Stimulated activated CD4-positive, alpha-beta T cell treated with anti-CD3 and anti-CD28 coated beads, Interleukin-15, amount 100 ng/mL, for 24 hours (primary cell): ENCODE measurements at regions not wholly inside any gene's neighbourhood (a gene's known extent, or its start where the extent isn't known, plus 50 kb on each side); places are given as distances from the start of the nearest gene placed in this dataset.

ENCODE experiments used
- DNase-seq: peaks from one replicate; pipeline ENCODE4 v3.0.0-alpha.2; 2020

DNA sequence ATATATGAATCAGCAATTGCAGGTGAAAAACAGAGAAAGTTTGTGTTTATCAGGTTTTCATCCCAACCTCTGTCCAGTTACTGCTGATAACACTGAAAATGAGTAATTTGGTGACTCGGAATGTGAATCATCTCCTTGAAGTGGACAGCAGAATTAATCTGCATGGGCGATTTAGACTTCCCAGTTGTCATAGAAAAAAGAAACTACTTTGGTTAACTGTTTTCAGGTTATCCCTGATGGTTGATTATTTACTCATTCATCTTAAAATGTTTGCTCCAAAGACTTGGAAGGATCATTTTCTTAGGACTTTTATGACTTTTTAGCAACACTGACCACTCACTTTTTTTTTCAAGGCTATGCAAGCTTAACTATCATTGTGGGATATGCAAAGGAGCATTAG is 504.1 kb upstream of the ANKRD30A start:
- no peak for DNase-seq

DNA sequence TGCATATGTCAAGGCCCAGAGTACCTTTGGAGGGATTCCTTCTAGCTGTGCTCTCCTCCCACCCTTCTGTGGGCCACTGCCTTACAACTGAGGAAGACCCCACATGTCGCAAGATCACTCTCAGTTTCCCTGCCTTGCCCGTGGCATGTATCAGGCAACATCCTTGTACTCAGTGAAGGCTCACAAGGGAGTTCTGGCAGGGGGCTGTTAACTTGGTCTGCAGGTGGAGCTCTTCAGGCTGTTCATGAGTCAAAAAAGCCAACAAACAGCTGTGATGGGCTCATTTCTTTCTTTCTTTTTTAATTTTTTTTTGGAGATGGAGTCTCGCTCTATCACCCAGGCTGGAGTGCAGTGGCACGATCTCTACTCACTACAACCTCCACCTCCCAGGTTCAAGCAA is 513.0 kb upstream of the ANKRD30A start:
- DNase-seq, result no peak

DNA sequence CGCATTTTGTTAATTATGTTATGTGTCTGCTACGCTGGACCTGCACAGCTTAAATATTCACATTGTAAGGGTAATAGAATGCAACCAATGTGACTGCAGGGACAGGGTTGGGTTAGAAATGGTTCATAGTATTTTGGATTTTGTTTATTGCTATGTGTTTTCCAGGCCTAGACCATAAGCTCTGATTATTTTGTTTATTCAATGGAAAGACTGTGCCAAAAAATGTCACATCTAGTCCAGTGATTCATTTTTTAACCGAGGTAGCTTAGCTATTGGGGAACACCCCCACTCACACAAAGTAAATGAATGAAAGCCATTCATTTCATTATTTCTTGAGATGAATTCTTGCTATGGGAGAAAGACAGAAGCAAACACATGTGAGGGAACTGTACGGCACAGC is 516.5 kb upstream of the ANKRD30A start:
- no peak for DNase-seq

DNA sequence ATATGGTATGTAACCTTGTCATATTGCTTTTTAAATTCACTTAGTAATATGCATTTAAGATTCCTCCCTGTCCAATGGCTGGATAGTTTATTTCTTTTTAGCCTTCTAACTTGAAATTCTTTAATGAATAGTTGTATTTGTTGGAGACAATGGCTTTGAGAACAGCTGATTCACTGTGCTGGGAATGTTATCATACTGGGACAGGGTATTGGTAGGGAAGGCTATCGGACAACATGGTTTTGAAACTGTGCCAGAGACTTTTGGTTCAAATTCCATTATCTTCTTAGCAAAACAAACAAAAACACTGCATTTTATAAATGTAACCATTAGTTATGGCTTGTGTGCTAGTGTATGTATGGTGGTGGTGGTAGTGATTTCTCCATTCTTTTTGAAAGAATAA is 517.1 kb upstream of the ANKRD30A start:
- no peak for DNase-seq

DNA sequence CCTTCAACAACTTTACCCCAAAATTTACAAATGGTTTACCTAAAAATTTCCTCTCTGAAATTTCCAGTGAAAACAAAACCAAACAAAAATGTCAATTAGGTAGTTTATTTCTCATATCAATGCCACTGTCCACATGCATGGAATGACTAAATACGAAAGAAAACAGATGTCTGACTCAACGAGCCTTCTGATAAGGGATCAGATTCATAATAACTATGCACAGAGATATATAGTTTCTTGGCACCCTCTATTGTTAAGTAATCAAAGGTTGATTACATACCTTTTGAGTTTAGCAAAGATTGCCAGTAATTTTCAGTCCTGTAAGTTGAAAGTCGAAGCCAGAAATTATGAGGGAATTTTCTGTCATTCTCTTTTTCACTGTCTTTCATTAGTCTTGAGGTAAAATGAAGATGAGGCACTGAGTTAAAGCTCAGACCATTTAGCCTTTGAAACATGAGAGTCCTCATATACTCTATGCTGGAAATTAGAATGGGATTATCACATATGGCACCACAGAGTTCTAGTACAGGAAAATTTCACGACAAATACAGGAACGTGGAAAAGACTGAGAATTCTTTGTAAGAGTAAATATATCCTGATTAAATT is 519.1 kb upstream of the ANKRD30A start:
- DNase-seq, result no peak

DNA sequence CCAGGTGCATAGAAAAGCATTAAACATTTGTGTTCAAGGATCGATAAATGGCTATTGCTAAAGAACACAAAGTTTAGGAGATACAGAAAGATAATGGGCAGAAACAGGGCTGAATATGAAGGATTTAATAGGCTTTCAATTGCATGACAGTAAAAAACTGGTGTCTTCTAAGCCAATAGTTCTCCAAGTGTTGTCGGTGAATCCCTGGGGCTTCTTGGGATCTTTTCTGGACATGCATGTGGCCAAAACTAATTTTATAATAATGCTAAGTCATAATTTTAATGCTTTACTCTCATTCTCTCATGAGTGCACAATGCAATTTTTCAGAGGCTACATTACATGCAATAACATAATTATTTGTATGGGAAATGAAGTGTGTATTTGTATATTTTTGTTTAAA is 521.1 kb upstream of the ANKRD30A start:
- no peak for DNase-seq

DNA sequence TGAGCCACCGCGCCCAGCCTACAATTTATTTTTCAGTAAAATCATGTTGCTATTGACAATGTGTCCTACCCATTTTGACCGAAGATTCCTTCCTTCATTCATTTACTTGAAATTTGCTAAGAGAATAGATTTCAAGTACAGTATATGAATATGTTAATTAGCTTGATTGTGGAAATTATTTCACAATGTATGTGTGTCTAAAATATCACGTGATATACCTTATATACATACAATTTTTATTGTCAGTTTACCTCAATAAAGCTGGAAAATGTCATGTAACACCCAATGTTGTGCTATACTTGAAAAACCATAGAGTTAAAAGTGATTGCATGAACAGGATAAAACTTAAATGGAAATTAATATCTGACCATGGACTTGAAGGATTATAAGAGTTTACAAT is 521.7 kb upstream of the ANKRD30A start:
- DNase-seq, result no peak

DNA sequence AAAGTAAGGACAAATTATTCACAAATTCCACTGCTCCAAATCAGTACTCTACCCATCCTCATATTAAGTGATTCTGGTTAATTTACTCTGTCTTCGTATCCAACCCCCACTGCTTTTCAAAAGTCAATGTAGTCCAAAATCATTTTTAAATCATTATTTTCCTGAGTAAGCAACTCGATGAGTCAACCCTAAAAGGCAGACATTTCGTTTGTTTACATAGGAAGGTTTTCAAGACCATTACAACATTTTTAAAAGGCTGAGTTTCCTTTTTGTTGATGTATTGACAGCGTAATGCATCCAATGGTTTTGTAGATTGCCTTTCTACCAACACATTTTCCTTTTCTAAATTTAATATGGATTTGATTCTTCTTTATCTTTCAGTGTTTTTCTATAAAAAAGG is 523.0 kb upstream of the ANKRD30A start:
- no peak for DNase-seq

DNA sequence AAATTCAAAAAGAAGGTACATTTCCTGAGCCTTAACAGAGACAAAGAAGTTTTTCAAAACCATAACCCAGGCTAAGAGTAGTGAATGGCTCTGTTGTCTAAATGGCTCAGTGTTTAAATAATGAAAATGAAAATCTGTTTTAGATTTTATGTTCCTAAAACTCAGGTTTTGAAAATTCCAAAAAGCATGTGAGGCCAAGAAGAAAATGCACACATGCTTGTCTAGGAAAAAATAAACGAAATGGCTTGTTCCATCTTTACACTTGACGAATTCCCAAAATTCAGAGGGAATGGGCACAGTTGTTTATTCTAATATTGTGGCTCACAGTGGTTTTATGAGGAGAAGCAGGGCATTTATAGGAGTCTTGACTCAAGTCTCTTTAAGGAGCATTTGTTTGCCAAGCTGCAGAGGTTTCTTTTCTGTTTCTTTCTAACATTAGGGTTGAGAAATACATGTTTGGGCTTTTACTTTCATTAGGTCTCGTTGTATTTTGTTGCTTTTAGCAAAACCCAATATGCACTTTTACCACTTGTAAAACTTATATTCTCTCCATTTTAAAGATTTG is 527.6 kb upstream of the ANKRD30A start:
- no peak for DNase-seq

DNA sequence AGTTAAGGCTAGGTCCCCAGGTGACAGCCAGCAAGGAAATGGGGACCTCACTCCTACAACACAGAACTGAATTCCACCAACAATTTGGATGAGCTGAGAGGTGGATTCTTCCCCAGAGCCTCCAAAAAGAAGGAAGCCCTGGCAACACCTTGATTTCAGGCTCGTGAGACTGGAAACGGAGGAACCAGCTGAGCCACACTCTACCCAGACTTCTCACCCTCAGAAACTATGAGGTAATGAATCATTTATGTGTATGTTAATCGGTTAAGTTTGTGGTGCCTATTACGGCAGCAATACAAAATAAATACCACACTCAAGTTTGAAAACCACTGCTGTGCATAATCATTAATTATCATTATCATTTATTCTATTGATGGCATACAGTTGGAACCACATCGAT is 532.4 kb upstream of the ANKRD30A start:
- DNase-seq, result no peak

DNA sequence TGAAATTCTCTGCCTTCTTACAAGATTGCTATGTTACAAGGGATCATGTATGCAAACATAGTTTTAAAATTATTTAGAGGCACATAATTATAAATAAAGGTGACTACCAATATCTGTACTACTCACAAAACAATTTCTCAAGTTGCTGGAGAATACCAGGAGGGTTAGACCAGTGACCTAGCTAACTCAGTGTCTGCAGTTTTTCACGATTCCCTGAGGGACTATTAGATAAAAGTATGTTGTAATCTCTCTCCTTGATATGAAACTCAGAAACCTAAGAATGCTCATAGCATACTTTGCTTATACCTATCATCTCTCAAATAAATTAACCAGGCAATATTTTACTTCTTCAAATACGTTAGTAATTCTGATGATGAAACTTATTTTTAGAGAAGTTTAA is 534.0 kb upstream of the ANKRD30A start:
- DNase-seq, result no peak

DNA sequence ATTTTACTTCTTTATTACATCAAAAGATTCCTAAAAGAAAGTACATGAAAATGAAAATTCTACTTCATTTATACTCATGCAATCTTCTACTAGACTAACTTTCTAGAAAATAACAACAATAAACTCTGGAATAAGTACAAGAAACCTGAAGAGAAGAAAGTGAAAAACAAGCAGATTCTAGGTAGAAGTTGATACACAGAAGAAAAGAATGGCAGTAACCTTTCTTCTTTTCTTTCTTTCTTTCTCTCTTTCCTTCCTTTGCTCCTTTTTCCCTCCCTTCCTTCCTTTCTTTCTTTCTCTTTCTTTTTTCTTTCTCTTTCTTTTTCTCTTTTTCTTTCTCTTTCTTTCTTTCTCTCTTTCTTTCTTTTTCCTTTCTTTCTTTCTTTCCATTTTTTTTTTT is 541.7 kb upstream of the ANKRD30A start:
- no peak for DNase-seq

DNA sequence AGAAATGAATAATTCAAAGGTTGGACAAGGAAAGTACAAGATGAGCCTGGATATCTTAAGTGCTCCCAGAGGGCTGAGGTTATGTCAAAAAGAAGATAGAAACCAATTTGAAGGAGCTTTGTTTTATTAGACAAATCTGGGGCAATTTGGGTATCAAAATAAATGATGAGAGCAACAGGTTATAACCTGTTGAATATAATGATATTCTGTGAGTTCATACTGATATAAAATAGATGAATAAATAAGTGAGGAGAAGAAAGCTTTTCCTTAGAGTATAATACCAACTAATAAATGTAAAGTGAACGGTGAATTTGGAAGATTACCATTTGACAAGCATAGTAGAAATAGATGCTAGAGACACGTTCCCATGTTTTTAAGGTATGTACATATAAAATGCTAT is 544.2 kb upstream of the ANKRD30A start:
- no peak for DNase-seq

DNA sequence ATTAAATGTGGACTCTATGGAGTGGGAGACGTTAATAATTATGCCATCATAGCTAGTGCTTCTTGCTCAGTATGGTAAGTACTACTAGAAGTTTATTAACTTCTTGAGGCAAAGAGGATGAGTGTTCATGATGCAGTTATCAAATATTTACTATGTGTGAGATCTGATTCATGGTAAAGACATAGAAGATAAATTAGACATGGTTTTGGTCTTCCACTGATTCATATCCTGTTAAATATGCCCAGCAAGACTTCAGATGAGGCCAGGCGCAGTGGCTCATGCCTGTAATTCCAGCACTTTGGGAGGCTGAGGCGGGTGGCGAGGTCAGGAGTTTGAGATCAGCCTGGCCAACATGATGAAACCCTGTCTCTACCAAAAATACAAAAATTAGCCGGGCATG is 547.1 kb upstream of the ANKRD30A start:
- no peak for DNase-seq

DNA sequence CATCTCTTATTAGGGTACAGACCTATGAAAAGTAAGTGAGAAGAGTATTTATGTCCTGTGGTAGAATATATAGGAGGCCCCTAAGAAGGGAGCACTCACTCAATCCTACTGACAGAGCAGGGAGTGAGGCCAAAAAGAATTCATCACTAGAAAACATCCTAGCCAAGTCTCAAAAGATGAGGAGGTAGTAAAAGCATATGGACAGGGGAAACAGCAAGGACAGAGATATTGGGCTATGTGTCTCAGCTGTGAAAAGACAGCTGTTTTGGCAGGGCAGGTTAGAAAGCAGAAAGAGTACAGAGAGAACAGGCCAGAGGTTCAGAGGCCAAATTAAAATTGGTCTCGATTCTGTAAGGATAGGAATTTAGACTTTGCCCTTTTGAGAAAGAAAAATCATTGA is 548.3 kb upstream of the ANKRD30A start:
- no peak for DNase-seq

DNA sequence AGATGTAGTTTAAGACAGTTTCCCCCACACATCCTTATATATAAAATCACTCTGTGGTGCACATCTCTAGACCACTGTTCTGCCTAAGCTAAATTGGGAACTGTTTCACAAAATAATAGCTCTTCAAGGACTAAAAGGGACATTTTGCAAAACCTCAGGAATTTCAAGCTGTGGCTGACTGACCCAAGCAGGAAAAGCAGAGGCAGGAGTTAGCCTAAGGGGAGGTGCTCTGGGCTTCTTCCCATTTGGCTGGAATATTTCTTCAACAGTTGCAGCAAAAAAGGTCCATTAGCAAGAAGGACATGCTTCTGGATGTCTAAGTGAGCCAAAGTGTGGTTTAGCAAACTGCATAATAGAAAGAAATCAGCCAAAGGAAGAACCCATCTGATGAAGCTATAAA is 551.2 kb upstream of the ANKRD30A start:
- DNase-seq, result no peak

DNA sequence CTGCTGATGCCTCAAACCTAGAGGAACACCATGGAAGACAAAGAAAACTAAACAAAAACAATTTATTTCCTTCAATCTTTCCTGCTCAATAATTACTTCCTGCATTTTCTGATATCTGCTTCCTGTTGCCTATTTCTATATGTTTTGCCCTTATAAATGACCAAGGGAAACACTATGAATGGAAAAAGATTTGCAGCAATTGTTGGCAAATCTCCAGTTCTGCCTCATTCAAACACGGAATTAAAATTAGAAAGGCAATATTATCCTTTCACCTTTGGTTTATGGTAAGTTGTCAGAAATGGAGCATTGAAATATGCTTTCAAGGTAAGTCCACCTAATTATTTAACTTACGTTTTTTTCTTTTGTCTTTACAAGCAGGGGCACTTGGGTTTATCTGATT is 552.2 kb upstream of the ANKRD30A start:
- DNase-seq, result no peak

DNA sequence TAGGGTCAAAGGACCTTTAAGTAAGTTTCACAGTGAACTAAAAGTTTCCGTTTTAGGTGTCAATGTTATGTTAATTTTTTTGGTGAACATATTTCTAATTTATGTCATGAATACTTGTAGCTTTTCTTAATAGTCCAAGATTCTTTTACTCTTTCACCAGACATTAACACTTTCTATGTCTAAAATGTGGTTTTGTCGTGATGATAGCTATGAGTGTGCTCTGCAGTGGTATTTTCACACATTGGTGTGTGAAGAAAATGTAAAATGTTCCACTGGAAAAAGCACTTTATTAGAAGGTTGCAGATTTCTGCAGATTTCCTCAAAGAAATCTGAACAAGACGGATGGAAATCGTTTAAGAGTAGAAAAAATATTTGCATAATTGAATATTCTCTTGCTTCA is 561.0 kb upstream of the ANKRD30A start:
- DNase-seq, result no peak

DNA sequence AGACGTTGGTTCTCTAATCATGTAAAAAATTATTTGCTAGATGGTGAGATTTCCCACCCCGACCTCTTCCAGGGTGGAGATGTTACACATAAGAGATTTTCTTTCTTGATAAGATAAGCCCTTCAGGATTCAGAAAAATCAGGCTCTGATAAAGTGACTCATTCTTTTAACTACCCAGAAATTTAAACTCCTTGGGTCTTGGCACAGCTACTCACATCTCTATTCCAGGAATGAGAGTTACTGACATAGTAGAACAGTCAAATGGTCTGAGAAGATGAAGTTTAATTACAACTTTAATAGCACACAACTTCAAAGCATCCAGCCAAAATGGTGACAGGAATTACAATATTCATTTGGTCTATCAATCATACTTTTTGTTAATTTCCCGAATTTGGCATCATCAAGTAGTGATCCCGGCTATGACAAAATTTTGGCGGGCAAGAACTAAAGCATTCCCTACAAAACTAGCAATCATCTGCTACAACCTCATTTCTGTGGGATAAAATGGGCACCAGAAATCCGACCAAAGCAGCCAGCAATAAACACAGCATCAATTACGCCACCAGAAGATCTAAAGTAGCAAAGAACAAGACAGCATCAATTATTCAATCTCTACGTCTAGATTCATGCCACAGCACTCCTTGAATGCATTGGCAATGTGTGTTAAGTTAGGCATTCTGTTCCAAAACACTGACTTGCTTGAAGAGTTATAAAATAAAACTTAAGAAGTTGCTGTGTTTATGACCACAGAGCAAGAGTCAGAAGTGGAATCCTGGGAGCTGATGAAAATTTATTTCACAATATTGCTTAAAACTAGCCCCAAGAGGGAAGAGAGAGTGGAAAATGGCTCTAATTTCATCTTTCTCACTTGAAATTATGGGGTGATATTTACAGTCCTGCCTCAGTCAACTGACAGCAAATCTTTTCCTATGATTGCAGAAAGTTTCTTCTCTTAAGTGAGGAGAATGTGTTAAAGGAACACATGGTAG is 565.7 kb upstream of the ANKRD30A start:
- no peak for DNase-seq

DNA sequence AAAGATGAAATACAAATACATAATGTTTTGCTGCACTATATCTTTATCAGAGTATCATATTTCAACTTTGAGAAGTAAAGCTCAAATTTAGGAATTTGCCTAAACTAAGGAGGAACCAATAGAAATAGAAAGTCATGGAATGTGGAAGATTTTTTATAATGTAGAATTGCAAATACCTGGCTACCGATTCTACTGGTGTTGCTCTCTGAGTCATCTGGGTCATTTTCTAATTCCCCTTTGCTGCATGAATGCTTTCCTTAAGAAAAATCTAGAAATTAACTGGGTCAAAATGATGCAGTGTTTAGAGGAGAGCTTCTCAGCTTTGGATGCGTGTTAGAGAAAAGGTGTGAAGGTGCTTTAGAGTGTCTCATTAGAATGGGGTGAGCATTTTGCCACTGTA is 568.9 kb upstream of the ANKRD30A start:
- no peak for DNase-seq

DNA sequence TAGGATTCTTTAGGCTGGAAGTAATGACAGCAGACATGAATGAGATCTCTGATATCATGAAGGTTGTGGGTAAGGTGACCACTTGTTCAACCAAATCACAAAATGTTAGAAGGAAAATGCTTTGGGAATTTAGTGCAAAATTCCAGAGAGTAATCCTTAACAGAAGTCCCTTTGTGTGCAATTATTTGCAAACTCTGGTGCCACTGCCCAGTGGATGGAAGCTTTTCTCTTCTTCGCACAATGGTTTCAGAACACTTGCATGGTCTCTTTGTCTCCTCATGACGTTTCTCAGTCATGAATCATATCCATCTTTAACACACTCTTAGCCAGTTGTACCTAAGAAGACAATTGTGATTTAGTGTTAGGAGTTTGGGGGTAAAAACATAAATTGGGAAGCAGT is 570.4 kb upstream of the ANKRD30A start:
- no peak for DNase-seq

DNA sequence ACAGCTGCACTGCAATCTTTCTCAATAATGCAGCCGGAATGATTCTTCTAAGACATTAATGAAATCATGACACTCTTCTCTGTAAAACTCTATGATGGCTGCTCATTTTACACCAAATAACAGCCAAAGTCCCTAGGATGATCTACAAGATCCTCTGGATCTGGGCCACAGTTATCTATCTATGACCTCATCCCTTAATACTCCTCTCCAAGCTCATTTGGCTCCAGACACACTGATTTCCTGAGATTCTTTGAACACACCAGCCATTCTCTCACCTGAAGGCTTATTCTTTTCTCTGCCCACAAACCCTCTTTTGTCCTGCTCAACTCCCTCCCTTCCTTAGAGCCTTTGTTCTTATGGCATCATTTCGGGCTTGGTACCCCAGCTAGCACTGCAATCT is 577.4 kb upstream of the ANKRD30A start:
- no peak for DNase-seq

DNA sequence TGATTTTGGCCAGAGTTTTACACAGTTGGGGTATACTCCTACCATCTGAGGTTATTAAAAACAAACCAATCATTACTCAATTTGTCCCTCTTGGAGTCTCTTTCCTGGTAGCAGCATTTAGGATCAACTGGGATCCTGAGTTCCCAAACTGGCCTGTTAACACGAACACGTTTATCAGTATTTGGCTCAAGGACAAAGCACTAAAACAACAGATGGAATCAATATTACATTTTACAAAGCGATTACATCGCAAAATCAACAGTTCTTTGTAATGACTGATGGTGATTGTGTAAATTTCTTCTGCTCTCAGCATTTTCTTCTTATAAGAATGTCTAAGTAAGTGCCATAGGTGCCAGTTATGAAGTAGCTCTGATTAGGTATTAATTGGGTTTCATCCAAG is 582.9 kb upstream of the ANKRD30A start:
- no peak for DNase-seq

DNA sequence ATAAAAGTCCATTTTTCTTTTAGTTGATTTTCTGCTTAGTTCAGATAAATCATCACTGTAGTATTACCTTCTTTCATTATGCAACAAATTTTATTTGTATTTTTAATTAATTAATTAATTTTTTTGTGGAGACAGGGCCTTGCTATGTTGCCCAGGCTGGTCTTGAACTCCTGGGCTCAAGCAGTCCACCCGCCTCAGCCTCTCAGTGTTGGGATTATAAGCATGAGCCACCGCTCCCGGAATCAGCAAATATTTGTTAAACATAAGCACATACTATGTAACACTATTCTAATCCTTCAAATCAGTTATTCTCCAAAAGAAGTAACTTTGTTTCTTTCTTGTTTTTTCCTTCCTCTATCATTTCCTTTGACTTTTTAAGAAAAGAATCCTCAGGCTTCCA is 584.8 kb upstream of the ANKRD30A start:
- no peak for DNase-seq
